Upper lobe of left lung (tissue), 4 donors: ENCODE measurements at regions not wholly inside any gene's neighbourhood (a gene's known extent, or its start where the extent isn't known, plus 50 kb on each side); places are given as distances from the start of the nearest gene placed in this dataset.

ENCODE experiments used
- CTCF ChIP-seq, 6 experiments: fragments of 450-650 bp in 4 of 6; fragments of 200-600 bp in 2 of 6; sonication (generic) in 2 of 6; IDR thresholded peaks; one replicate each; pipeline ENCODE4 v1.5.1; 2016 to 2019; ENCODE audit warnings: antibody characterized with exemption in 6 of 6
- EP300 ChIP-seq, 4 donors: sonication (generic); formaldehyde crosslinking; IDR thresholded peaks; one replicate each; pipeline ENCODE4 v1.5.1; 2017; ENCODE audit warnings: antibody characterized with exemption in 4 of 4, control low read depth in 2 of 4
- POLR2A ChIP-seq, 4 donors: fragments of 450-650 bp; IDR thresholded peaks; one replicate each; pipeline ENCODE4 v1.5.1; 2016 to 2017; ENCODE audit warnings: antibody characterized with exemption in 4 of 4, mild to moderate bottlenecking in 2 of 4
- POLR2AphosphoS5 ChIP-seq, 2 donors: sonication (generic); formaldehyde crosslinking; IDR thresholded peaks; one replicate each; pipeline ENCODE4 v1.5.1; 2017; ENCODE audit warnings: antibody characterized with exemption in 2 of 2

- TF ChIP-seq CTCF (IDR thresholded peaks at IDR 0.05) (no peak), POLR2A (IDR thresholded peaks at IDR 0.05) (no peak), EP300 (IDR thresholded peaks at IDR 0.05) (no peak), POLR2AphosphoS5 (IDR thresholded peaks at IDR 0.05) (no peak)
Measured at GRCh38 chr2:180443888-180444287, 436.8 kb upstream of the CWC22 start.
